GM19023 (cell line): ENCODE measurements at regions not wholly inside any gene's neighbourhood (a gene's known extent, or its start where the extent isn't known, plus 50 kb on each side); places are given as distances from the start of the nearest gene placed in this dataset.

Experiments
- ATAC-seq: cut with Tn5 transposase; IDR thresholded peaks from one replicate; pipeline ENCODE4 v1.9.1; 2021; ENCODE audit warnings: mild to moderate bottlenecking, moderate library complexity; ENCODE audit not compliant: unreplicated experiment

DNA sequence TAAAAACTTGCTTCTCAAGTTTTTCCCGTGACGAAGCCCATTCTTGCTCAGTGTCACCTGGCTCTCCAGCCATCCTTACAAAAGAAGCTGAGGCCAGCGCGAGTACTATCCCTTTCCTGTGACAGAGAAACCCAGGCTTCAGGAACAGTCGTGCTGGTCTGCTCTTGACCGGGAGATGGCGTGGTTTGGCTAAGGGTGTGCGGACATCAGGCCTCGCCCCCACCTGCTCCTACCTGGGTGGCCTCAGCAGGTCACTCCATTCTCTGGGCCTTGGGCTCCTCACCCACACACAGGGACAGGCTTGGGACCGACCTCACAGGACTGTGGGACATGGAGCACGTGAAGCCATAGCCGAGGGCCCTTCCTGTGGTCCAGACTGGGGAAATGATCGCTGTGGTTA lies 75.2 kb upstream of the CIBAR2 start:
- ATAC-seq = no peak

DNA sequence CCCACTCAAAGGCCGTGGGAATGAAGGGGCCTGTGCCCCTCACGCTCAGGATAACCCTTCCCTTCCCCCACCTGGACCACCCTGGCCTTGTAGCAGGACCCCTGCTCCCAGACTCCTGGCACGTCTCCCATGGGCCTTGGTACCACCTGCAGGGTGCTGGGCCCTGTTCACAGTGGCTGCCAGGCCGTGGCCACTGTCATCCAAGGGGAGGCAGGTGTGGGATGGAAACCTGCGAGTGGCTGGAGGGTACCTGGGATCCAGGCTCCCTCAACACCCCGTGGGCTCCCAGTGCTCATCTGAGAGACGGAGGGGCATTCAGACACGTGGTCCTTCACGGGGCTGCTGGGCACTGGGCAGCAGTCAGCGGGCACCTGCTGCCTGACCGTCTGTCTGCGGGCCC lies 75.6 kb upstream of the CIBAR2 start:
- no peak for ATAC-seq

DNA sequence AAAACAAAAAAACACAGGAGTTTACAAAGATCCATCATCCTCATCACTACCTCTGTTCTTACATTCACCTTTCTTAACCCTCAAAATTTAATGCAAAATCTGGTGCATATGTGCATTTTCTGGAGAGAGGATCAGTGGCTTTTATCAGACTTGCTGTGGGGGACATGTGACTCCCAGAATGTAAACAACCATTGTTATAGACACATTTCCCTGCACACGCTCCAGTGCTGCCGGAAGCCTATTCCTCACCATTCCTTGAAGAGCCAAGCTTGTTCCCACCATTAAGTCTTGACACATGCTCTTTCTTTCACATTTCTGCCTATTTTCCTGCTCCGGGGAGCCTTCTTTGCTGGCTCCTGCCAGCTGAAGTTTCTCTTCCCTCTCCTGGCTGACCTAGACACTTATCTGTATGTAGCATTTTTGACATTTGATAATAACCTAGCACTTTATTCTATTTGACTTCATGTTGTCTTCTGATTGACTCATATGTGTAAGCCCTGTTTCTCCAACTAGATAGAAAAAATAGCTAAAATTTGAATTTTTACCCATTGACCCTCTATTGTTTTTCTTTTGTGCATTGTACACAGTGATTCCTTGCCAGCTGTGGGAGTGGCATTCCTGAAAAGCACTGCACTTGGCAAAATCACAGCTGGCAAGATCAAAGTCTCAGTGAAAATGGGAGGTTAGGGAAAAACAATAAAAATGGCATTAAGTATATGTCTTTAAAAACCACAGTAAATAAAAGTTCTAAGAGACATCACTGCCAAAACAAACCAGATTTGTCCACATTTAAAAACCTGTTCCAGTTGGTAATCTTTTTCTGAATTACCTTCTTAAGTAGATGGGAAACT lies 76.8 kb upstream of the CIBAR2 start:
- ATAC-seq = no peak

DNA sequence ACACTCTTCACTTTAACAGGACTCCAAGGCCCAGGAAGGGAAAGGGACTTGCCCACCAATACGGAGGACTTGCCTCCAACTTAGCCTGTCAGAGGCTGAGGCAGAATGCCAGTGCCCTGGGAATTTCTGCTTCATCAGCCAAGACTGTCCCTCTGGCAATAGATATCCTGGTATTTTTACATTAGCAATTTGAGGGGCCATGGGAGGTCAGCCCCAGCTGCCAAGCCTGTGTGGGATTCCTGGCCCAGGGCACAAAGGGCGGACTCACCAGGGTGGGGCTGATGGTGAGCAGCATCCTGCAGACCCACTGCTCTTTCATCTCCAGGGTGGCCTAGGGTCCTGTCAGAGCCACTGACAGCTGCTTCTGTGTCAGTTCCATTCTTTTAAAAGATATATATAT lies 78.3 kb upstream of the CIBAR2 start:
- ATAC-seq = no peak

DNA sequence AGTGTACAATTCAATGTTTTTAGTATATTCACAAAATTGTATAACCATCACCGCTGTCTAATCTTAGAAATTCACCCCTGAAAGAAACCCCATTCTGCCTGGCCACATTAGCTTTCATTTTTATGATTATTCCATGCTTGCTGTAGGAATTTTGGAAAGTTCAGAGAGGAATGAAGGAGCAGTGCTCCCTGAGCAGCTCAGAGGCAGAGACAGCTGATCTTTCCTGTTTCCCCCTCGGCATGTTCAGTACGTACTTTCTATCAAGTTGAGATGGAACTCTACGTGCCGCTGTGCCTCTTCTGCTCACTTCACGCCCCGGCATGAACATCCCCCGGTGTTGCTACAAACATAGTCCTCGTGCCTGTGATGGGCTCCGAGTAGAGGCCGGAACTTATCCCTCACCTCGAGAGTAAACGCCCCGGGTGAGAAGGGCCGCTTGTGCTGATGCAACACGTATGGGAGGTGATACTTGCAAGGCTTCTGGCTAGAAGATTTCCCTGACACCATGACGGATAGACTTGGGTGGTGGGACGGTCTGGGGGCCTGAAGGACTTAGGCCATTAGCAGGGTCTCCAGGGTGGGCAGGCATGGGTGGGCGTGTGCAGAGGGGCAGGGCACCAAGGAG lies 79.2 kb upstream of the CIBAR2 start:
- ATAC-seq = no peak

DNA sequence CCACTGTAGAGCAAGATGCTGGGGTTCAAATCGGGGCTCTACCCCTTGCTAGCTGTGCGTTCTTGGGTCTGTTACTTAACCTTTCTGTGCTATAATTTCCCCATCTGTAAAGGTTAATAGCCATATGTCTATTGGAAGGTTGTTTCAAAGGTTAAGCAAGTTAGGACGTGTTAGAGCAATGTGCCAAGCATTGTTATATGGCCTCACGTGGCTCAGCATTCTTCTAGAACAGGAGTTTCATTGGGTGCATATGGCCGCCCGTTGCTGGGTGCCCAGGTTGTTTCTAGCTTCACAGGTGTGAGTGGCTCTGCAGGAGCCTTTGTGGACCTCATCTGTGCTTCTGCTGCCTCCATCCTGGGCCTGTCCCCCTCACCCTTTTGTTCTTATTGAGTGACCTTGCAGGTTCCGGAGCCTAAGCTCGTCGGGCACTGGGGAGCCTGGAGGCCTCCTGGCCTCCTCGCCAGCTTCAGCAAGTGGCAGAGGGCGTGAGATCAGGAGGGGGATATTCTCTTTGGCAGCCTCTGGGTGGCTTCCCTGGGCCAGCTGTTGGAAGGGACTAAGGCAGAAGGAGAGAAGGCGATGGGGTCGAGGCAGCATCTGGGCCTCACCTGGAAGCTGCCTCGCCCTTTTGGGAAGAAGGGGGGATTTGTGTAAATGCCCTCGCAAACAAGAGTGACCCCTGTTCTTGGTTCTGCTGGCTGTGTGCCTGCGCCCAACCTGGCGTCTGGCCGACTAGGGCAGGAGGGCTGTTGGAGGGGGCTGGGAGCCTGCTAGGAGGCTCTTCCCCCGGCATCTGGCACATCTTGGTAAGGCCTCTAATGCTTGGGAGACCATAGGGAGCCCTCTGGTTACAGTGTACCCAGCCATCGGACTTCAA lies 80.2 kb upstream of the CIBAR2 start:
- ATAC-seq = no peak

DNA sequence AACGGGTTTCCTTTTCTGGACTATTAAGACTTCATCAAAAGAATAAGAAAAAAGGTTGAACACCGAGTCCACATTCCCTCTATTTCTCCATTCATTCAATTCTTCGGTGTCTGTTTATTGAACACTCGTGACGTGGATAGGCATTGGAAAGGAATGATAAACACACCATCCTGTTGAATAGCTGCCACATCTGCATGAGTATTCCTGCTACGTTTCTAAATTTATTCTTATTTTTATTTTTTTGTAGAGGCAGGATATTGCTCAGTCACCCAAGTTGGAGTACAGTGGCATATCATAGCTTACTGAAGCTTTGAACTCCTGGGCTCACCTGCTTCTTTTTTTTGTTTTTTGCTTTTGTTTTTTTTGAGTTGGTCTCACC lies 80.8 kb upstream of the CIBAR2 start:
- no peak for ATAC-seq

DNA sequence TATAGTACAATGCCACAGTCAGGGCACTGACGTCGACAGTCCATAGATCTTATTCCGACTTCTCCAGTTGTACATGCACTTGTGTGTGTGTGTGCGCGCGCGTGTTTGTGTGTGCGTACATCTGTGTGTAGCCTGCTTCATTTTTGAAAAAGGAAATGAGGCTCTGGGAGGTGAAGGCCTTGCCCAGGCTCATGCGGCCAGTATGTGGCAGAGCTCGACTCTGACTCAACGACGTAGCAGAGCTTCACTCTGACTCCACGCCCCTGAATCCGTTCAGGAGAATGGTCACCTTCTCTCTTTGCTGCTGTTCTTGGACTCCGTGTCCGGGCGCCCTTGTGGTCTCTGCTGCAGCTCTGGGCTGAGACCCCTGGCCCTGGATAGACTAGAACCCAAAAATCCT lies 81.6 kb upstream of the CIBAR2 start:
- ATAC-seq = no peak

DNA sequence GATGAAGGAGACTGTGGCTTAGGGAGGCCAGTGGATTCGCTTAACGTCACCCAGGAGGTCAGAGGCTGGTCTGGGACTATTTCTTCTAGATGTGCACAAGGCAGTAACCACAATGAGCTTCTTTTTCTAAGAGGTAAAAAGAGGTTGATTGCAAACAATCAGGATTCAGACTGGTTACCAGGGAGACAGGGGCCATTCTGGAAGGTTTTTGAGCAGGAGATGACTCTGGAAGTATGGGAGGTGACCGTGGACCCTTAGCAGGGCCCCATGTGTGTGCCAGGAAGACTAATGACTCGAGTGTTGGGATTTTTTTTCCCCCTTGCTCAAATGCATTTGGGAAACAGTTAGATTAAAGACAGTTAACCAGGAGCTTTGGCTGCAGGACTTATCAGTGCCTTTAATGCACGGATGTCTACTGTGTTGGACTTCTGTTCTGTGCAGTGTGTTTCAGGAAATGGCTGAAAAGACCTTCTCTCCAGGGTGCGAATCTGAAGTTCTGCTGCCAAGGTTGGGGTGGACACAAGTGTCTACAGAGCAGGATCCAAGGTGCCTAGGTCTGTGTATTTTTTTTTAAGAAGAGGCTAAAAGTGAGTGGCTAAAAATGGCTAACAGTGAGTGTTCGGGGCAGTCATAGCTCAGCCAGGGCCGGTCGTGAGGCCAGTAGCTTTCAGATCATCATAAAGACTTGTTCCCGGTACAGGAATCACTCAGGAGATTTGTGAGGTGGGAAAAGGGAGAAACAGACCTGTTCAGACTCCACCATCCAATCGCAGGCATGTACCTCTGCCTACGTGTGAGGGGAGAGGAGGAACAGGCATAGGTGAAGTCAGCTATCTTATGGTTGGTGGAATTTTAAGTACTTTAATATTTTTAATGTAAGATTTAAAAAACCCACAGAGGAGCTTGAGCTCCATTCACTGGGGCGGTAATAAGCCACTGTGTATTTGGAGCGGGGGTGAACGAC lies 82.3 kb upstream of the CIBAR2 start:
- ATAC-seq = no peak

DNA sequence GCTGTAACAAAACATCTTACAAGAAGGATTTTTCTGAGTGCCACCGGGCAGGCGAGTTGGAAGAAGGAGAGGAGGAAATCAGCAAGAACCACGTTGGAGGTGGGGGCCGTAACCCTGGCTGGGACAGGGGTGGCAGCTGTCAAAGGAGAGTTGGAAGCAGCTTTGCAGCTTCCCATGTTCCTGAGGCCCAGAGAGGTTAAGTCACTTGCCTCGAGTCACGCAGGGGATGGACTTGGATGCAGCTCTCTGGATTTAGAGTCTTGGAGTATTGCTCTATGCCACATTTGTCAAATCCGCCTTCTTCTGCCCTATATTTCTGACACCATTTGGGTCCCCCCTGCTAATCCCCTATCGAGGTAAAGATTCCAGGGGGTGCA lies 83.0 kb upstream of the CIBAR2 start:
- no peak for ATAC-seq

DNA sequence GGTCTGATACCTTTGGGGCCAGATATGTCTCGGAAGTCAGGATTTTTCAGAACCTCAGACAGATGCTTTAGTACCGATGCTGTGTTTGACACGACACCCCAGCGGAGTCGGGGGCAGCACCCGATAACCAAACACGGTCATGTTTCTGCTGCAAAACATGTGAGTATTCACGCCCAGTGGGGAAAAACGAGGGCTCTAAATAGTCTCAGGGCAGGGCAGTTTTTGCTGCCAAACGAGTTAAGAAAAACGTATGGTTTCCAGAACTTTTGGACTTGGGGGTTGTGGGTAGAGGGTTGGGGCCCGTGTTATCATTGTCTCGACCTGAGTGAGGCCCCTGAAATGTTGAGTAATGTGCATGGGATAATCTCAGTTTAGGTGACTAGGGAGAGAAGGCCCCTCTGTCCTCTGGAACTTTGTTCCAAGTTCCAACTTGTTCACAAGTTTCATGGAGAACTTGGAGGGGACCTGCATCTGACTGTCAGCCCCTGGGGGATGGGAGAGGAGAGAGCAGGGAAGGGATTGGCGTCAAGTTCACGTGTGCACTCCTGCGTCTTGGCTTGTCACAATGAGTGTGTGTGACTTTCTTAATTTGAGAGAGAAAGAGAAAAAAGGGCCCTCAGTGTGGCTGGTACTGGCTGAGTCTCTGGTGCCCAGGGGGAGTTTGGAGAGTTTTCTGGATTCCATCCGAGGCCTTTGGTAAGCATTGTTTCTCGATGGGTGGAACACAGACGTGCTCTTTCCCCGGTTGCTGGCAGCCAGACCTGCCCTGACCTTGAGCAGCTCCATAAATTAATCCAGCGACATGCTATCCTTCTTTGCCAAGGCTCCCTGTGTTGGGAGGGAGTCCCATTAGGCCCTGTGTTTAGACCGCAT lies 83.9 kb upstream of the CIBAR2 start:
- ATAC-seq = no peak

DNA sequence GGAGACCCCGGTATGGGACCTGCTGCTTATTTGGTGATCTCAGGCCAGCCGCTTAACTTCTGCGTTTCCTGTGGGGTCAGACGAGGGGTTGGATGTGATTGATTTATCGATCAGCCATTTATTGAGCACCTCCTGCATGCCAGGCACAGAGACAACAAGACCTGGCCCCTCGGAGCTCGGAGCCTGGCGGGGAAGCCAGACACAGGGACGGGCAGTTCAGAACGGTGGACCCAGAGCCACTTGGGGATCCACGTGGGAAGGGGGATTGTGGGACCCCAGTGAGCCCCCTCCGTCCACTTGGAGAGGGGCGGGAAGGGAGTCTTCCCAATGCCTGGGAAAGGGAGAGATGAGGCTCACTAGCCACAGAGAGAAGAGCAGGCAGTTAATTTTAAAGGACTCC lies 84.7 kb upstream of the CIBAR2 start:
- ATAC-seq = no peak

DNA sequence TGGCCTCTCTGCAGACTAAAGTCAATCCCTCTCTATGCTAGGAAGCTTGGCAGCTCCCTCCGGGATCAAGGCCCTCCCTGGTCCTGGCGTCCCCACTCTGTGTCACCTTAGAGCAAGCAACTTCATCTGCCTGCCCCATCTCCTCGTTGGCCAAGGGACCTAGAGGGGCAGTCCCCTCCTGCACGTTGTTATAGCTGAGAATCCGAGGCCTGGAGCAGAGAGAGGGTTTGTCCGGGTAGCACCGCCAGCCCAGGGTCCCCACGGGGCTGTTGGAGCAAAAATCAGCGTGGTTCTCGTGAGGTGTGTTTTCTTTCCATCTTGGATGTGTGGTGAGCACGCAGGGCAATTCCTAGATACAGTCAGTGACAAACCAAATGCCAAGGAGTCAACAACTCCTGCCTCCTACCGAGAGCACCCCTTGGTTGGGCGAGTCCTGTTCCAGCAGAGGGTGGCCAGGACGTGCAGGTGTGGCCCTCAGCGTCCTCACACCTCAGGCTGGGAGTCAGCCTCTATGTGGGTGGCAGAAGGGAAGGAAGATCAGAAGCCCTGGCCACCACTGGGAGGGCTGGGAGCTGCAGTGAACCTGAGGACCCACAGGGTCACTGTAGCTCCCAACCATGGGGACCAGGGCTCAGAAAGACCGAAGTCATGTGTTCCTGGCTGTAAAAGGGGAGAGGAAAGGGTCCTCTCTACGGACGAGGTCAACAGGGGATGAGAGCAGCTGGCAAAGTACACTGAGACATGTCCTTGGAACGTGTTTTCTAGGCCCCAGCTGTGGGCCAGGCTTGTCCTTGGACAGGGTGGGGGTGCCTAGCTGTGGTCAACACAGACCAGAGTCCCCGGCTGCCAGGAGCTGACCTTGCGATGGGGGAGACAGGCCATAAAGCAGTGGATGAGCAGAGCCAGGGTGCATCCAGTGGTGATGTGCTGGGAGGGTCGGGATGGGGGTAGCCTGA lies 85.6 kb upstream of the CIBAR2 start:
- no peak for ATAC-seq

DNA sequence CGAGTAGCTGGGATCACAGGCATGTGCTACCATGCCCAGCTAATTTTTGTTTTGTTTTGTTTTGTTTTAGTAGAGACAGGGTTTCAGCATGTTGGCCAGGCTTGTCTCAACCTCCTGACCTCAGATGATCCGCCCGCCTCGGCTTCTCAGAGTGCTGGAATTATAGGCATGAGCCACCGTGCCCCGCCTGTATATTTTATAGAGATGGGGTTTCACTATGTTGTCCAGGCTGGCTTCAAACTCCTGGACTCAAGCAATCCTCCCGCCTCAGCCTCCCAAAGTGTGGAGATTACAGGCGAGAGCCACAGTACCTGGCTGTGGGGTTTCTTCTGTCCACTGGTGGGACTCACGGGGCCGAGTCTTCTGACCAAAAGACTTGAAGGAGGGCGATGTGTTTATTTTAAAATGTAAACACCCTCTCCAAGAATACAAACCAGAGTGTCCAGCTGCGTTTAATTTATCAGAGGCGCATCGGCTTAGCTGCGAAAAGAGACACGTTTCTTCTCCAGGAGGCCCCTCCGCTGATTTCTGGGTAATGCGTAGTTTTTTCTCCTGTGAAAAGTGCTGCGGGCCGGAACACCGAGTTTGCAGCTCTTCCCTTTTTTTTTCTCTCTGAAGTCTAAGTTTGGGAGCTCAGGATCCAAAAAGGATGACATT lies 86.9 kb upstream of the CIBAR2 start:
- no peak for ATAC-seq

DNA sequence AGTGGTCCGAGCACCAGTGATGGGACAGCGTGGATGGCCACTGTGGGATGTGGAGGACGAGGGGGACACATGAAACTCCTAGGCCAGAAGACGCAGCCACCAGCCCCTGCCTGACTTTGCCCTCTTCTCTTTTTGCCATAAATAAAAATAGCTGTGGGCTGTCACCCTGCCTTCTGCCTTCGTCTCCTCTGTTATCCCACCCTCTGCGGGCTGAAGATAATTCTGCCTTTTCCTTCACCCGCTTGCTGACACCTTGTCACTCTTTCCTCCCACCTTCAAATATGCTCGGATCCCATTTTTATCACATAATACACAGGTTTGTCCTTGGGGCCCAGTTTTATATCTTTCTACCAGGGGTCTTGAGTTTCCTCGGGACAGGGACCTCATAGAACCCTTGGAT lies 87.6 kb upstream of the CIBAR2 start:
- ATAC-seq = no peak

DNA sequence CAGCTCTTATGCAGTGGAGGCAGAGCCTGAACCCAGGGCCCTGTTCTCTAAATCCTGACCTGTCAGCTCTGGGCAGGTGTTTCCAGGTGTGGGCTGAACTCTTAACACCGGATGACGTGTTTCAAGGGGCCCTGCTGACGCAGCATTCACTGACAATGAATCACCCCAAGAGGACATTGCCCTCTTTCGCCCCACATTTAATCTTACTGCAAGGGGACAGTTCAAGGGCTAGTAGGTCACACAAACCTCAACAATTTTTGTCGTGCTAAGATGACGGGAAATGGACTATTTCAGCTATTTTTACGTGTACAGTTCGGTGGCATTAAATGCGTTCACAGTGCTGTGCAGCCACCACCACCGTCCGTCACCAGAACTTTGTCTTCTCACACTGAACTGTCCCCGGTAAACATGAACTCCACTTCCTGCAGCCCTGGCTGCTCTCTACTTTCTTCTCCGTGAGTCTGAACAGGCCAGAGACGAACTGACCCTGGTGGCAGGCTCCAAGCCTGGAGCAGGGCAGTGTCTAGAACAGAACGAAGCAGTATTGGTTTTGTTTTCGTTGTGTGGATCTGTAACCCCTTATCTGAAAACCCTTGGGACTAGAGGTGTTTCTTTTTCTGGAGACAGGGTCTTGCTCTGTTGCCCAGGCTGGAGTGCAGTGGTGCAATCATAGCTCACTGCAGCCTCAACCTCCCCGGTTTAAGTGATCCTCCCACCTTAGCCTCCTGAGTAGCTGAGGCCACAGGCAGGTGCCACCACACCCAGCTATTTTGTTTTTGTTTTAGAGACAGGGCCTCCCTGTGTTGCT lies 88.4 kb upstream of the CIBAR2 start:
- no peak for ATAC-seq

DNA sequence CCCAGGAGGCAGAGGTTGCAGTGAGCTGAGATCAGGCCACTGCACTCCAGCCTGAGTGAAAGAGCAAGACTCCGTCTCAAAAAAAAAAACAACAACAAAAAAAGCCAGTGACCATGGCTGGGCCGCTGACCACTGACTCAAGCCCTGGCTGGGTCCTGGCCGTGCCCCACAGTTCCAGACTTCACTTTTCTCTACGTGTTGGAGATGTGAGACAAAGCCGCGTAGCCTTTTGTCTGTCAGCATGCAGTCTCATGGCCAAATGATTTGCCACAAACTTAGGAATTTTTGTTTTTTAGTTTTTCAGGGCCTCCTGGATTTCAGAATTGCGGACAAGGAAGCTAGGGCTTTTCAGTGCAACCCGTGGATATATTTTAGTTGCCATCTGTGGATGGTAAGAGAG lies 89.3 kb upstream of the CIBAR2 start:
- no peak for ATAC-seq
